ENCODE measurements at regions not wholly inside any gene's neighbourhood (a gene's known extent, or its start where the extent isn't known, plus 50 kb on each side); places are given as distances from the start of the nearest gene placed in this dataset.

DNA sequence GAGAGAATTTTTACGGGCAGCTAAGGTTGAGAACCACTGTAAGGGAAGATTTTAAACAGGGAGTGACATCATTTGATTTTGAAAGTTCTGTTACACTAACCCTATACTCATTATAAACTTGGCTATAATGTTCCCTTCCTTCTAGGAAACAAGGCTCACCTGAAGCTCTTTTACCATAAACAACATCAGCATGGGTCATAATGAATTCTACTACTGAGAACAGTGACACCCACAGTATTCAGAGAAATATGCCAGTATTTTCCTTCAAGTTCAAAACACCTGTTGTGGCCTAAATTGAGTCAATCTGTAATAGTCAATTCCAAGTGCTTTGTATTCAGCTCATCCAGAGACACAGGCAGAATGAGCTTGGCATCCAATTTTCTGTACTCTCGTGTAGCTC, 175.3 kb upstream of the STT3B start:
- DNase-seq: no peak

- no peak for DNase-seq
Measured at GRCh38 chr3:31358473-31359070, 174.2 kb upstream of the STT3B start.

- no peak for DNase-seq
Measured at GRCh38 chr3:31361371-31362273, 171.1 kb upstream of the STT3B start.

- DNase-seq: no peak
Measured at GRCh38 chr3:31364188-31364587, 168.5 kb upstream of the STT3B start.

GRCh38 chr3:31364711-31365110, 168.0 kb upstream of the STT3B start:
- DNase-seq: no peak

DNA sequence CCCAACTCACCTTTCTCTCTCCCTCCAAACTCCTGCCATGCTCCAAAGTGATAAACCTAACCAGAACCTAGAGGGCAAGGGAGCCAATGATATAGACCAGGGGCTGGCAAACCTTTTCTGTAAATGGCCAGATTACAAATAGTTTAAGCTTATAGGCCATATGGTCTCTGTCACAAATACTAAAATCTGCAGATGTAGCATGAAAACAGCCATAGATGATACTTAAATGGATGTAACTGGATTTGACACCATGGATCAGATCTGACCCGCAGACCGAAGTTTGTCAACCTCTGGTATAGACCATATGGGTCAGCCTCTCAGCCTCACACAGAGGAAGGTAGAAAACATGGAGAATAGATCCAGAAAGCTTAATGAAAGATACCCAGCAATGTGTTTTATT, 165.2 kb upstream of the STT3B start:
- no peak for DNase-seq

- DNase-seq: no peak
Measured at GRCh38 chr3:31369637-31370379, 162.9 kb upstream of the STT3B start.

DNA sequence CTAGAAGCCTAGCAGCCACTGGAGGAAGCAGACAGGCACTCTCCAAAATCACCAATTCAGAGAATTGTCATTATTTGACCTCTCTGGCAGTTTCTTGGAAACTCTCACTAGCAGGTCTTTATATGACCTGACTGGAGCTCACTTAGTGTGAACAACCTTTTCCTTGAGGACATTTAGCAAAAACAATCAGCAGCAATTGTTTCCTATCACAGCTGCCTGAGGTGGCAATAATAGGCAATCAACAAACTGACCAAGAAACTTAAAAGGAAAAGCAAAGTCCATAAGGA, 162.4 kb upstream of the STT3B start:
- no peak for DNase-seq

DNA sequence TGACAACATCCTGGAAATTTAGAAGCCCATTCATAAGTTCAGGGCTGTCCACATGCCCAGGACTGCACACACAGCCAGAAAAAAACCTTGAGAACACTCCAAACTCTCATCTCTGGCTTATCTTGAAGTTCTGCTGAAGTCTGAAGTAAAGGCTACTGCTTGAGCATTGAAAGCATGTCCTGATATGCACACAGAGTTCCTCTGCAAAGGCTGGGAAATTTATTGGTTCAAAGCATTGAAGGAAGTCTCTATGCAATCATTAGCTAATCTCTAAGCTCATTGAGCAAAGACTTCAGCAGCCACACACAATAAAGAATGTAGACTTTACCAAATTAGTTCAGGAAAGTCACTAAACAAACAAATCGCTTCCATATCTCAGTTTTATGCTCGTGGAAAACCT, 162.0 kb upstream of the STT3B start:
- no peak for DNase-seq

DNA sequence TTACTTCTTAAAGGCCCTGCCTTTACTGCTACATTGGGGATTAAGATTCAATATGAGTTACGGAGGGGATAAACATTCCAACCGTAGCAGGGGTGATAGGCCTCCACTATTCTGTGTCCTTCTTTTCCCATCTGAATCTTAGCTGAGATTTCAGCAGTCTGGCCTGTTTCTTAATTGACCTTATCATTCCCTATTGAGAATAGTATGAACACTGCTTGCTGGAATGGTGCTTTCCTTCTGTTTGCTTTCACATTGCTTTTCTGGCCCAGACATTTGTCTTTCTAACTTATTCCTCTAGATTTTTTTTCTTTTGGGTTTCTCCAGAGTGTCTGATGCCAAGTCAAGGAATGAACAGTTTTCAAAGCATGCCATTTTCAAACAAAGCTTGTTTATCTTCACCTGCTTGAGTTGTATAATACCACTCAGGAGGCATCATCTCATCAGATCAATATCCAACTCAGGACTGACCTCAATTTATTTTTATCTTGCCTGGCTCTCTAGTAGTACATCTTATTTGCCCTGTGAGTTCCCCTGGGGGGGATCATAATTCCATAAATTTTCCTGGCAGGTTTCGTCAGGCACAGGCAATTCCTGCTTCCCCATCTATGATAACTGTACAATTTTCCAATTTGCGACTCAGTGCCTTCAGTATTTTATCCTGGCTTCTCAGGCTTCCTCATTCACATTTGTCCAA, 161.1 kb upstream of the STT3B start:
- no peak for DNase-seq

DNA sequence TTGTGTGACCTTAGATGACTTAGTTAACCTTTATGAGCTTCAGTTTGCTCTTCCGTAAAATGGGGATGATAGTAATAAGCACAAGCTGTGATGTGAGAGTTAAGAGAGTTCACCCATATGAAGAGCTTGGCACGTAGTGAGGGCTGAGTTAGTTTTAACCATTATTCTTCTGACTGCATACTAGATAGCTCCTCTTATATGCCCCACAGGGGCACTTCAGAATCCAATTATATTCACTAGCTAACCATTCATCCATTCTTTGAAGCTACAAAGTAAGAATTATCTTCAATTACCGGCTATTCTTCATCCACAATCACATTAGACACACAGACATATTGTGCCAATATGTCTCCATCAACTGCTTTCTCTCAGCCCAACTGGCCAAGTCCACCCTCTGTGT, 159.0 kb upstream of the STT3B start:
- no peak for DNase-seq

DNA sequence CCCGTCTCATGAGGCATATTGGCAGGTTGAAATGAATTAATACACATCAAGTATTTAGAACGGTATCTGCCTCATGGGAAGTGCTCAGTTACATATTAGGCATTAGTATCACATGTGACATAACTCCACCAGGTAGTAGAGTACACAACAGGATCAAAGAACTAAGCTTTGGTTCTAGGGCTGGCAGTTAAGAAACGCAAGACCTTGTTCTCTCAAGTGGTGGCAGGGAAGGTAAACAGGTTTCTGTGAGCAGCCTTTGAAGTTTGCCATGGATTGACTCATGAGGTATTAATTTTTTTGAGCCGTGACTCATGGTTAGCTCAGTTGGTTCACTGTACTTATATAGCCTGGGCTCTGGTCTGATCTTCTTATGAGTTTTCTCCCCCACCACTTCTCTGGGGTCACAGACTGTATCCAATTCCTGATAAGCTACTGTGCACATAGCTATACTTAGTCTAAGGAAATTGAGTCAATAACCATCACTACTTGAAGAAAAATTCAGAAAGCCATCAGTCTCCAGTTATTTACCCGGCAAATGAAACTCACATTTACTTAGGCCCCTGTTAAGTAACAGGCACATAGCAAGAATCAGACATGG, 155.6 kb upstream of the STT3B start:
- no peak for DNase-seq

- no peak for DNase-seq
Measured at GRCh38 chr3:31378231-31378630, 154.5 kb upstream of the STT3B start.

- DNase-seq: no peak
Measured at GRCh38 chr3:31379598-31379997, 153.1 kb upstream of the STT3B start.

- DNase-seq: no peak
Measured at GRCh38 chr3:31382856-31383255, 149.9 kb upstream of the STT3B start.

GRCh38 chr3:31384117-31384516, 148.6 kb upstream of the STT3B start:
- DNase-seq: no peak

- no peak for DNase-seq
Measured at GRCh38 chr3:31389939-31390338, 142.8 kb upstream of the STT3B start.

- no peak for DNase-seq
Measured at GRCh38 chr3:31390466-31390865, 142.3 kb upstream of the STT3B start.

- no peak for DNase-seq
Measured at GRCh38 chr3:31391150-31391549, 141.6 kb upstream of the STT3B start.

- DNase-seq: no peak
Measured at GRCh38 chr3:31392568-31392967, 140.2 kb upstream of the STT3B start.

DNA sequence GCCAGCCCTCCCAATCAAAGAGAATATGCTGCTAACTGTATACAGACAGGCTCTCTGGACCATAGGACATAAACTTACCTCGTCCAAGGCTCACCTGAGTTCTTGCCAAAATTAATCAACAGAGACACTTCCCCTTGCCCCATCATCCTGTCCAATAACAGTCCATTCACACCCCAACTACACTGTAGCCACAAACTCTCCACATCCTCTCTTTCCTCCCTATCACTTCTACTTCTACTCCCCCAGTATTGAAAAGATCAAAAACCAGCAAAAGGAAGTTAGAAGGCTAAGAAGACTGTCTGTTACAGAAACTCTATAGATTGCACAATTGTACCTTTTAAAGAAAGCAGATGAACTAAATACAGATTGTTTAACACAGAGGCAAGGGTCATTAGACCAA, 133.5 kb upstream of the STT3B start:
- no peak for DNase-seq

DNA sequence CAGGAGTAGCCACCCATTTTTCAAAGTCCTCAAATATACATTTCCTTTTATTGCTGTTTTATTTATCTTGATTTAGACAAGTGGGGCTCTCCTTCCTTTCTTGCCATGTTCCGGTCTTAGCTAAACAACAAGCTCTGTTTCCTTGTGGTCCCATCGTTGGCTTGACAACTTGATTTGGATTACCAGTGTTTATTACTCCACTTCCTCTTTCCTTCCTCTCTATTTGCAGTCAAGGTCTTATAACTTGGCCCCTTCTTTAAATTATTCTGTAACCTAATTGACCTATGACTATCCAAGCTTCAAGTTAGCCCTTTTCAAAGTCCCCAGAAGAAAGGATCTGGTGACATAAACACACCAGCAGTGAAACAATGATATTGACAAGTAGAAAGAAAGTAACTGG, 130.6 kb upstream of the STT3B start:
- no peak for DNase-seq

DNA sequence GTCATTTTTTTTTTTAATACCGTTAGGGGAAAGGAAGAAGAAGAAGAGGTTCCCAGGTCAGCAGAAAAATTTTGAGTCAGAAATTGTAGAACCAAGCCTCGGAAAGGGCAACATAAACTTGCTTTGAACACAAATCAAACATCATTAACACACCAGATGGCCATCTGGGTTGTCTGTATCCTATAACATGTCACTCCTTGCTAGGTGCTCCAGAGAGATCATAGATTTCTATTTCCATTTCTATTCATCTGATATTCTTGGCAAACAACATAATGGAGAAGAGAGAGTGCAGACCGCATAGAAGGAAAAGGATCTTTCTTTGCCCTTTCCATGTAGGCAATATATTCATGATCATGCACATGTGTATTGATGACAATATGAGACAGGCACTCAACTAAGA, 129.5 kb upstream of the STT3B start:
- no peak for DNase-seq

Measured in amniotic stem cell (primary cell).